Activated CD4-positive, alpha-beta T cell treated with anti-CD3 and anti-CD28 coated beads, Interleukin-2, amount 50 U/mL, for 4 hours (primary cell): ENCODE measurements at regions not wholly inside any gene's neighbourhood (a gene's known extent, or its start where the extent isn't known, plus 50 kb on each side); places are given as distances from the start of the nearest gene placed in this dataset.
"Not testable (repeated sequence)": the region's sequence is repeated elsewhere in the genome, so short reads cannot be mapped to it uniquely, and the experiment has no call there.

Experiments used
- DNase-seq, 2 experiments: peaks; one replicate each; pipeline ENCODE4 v3.0.0-alpha.2; 2020

GRCh38 chr17:15864061-15864460, 80.9 kb upstream of the ADORA2B start:
- not testable (repeated sequence) for DNase-seq

- DNase-seq: not testable (repeated sequence)
These were observed 80.5 kb upstream of the ADORA2B start for GRCh38 chr17:15864472-15864871.

- DNase-seq: not testable (repeated sequence)
These were observed 78.9 kb upstream of the ADORA2B start for GRCh38 chr17:15866015-15866414.

GRCh38 chr17:15867331-15867730, 77.6 kb upstream of the ADORA2B start:
- not testable (repeated sequence) for DNase-seq

GRCh38 chr17:15869868-15870267, 75.1 kb upstream of the ADORA2B start:
- not testable (repeated sequence) for DNase-seq

- DNase-seq: not testable (repeated sequence)
These were observed 72.3 kb upstream of the ADORA2B start for GRCh38 chr17:15872677-15873076.

GRCh38 chr17:15877882-15878500, 66.9 kb upstream of the ADORA2B start:
- not testable (repeated sequence) for DNase-seq

- no peak for DNase-seq
These were observed 62.7 kb upstream of the ADORA2B start for GRCh38 chr17:15882058-15882720.

GRCh38 chr17:15882777-15883176, 62.2 kb upstream of the ADORA2B start:
- DNase-seq: no peak

- no peak for DNase-seq
These were observed 61.3 kb upstream of the ADORA2B start for GRCh38 chr17:15883617-15884111.

GRCh38 chr17:15884731-15885130, 60.2 kb upstream of the ADORA2B start:
- DNase-seq: no peak

GRCh38 chr17:15885770-15886169, 59.2 kb upstream of the ADORA2B start:
- no peak for DNase-seq

GRCh38 chr17:15886221-15886620, 58.7 kb upstream of the ADORA2B start:
- no peak for DNase-seq

GRCh38 chr17:15886804-15887203, 58.1 kb upstream of the ADORA2B start:
- DNase-seq: no peak

- no peak for DNase-seq
These were observed 56.5 kb upstream of the ADORA2B start for GRCh38 chr17:15888436-15888835.

- no peak for DNase-seq
These were observed 54.5 kb upstream of the ADORA2B start for GRCh38 chr17:15890279-15890892.

- DNase-seq: no peak
These were observed 53.6 kb upstream of the ADORA2B start for GRCh38 chr17:15891318-15891717.

GRCh38 chr17:15892244-15892643, 52.7 kb upstream of the ADORA2B start:
- no peak for DNase-seq

GRCh38 chr17:15892731-15893657, 51.9 kb upstream of the ADORA2B start:
- DNase-seq: no peak

GRCh38 chr17:15893658-15894024, 51.3 kb upstream of the ADORA2B start:
- no peak for DNase-seq

GRCh38 chr17:15894258-15894657, 50.7 kb upstream of the ADORA2B start:
- DNase-seq: no peak

GRCh38 chr17:15894913-15895658, 49.8 kb upstream of the ADORA2B start:
- no peak for DNase-seq
